GM21723 (cell line): ENCODE measurements at regions not wholly inside any gene's neighbourhood (a gene's known extent, or its start where the extent isn't known, plus 50 kb on each side); places are given as distances from the start of the nearest gene placed in this dataset.

Source experiments
- ATAC-seq: cut with Tn5 transposase; IDR thresholded peaks from one replicate; pipeline ENCODE4 v1.9.1; 2021; ENCODE audit warnings: mild to moderate bottlenecking, moderate library complexity; ENCODE audit not compliant: unreplicated experiment

- ATAC-seq: no peak
Observed at GRCh38 chr11:95363708-95364107, 132.7 kb upstream of the SESN3 start.

- ATAC-seq: no peak
Observed at GRCh38 chr11:95363164-95363563, 132.2 kb upstream of the SESN3 start.

GRCh38 chr11:95361180-95361579 is 130.2 kb upstream of the SESN3 start:
- ATAC-seq: no peak

GRCh38 chr11:95360377-95361075 is 129.5 kb upstream of the SESN3 start:
- no peak for ATAC-seq

- ATAC-seq: no peak
Observed at GRCh38 chr11:95359756-95360155, 128.8 kb upstream of the SESN3 start.

GRCh38 chr11:95359341-95359663 is 128.3 kb upstream of the SESN3 start:
- ATAC-seq: no peak

- ATAC-seq: no peak
Observed at GRCh38 chr11:95358511-95359340, 127.7 kb upstream of the SESN3 start.

GRCh38 chr11:95354304-95354703 is 123.3 kb upstream of the SESN3 start:
- no peak for ATAC-seq

GRCh38 chr11:95353706-95354105 is 122.7 kb upstream of the SESN3 start:
- no peak for ATAC-seq

GRCh38 chr11:95352733-95353346 is 121.8 kb upstream of the SESN3 start:
- no peak for ATAC-seq

GRCh38 chr11:95349345-95349942 is 118.4 kb upstream of the SESN3 start:
- no peak for ATAC-seq

GRCh38 chr11:95346265-95346664 is 115.3 kb upstream of the SESN3 start:
- no peak for ATAC-seq

- peak; percentile 93 for ATAC-seq
Observed at GRCh38 chr11:95345651-95346050, 114.6 kb upstream of the SESN3 start.

GRCh38 chr11:95344932-95345642 is 114.1 kb upstream of the SESN3 start:
- no peak for ATAC-seq

- ATAC-seq: no peak
Observed at GRCh38 chr11:95341221-95341620, 110.2 kb upstream of the SESN3 start.

- peak; percentile 44 for ATAC-seq
Observed at GRCh38 chr11:95339086-95339901, 108.3 kb upstream of the SESN3 start.

GRCh38 chr11:95338430-95338991 is 107.5 kb upstream of the SESN3 start:
- ATAC-seq: no peak

GRCh38 chr11:95337972-95338429 is 107.0 kb upstream of the SESN3 start:
- ATAC-seq: peak; percentile 5

- peak; percentile 90 for ATAC-seq
Observed at GRCh38 chr11:95337175-95337957, 106.4 kb upstream of the SESN3 start.
